ENCODE measurements at regions not wholly inside any gene's neighbourhood (a gene's known extent, or its start where the extent isn't known, plus 50 kb on each side); places are given as distances from the start of the nearest gene placed in this dataset.

DNA sequence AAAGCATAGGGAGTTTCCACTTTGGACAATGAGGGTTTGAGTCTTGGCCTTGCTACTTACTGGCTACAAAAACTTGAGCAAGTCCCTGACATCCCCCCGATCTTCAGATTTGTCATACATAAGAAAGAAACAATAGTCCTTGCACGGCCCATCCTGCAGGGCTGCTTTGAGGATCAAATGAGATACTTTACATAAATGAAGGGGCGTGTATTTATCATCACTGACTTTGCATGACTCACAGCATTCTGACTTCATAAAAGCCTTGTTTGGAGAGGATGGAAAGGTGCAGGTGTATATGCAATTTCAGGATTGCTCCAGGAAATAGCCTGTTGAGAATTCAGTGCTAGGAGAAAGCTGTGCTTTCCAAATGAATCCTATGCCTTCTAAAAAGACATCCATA lies 465.0 kb upstream of the MAF start:
- no peaks in the 10 kb centered on the region for H3F3A ChIP-seq (ENCODE audit: insufficient read depth, low read depth)
- H3K4me1 ChIP-seq (replicated peaks; ENCODE audit: insufficient read depth), result peaks cover 7% of the 10 kb centered on the region; the same call in 1 of the 2 replicates
- H2AFZ ChIP-seq, result no peak overlapping the region
- H3K27me3 ChIP-seq (ENCODE audit: insufficient read depth, low read depth), result no peaks in the 10 kb centered on the region
- H3K9me3 ChIP-seq (ENCODE audit: insufficient read depth, low read depth), result no peaks in the 10 kb centered on the region; the same call in 1 of the 2 replicates
- no peaks in the 10 kb centered on the region for H3K79me2 ChIP-seq (ENCODE audit: low read depth)
- CTCF ChIA-PET, result no interaction called here
- POLR2A ChIA-PET (ENCODE audit: unreplicated experiment), result no interaction called here
- H4K20me1 ChIP-seq (ENCODE audit: insufficient read depth), result no peaks in the 10 kb centered on the region
- peak in 1 of 2 experiments; percentile 69 for DNase-seq
- H3K4me2 ChIP-seq, result peak overlapping the region; percentile 34; the same call in 1 of the 2 replicates
- H3K36me3 ChIP-seq (ENCODE audit: low read depth), result no peaks in the 10 kb centered on the region
- intact Hi-C loops (cut with micrococcal nuclease; ENCODE audit: unreplicated experiment), result no loop called here
- H3K27ac ChIP-seq, result no peak overlapping the region
- no TSS peak for BruUV-seq (replicated peaks)
- TF ChIP-seq, protein P1, sequence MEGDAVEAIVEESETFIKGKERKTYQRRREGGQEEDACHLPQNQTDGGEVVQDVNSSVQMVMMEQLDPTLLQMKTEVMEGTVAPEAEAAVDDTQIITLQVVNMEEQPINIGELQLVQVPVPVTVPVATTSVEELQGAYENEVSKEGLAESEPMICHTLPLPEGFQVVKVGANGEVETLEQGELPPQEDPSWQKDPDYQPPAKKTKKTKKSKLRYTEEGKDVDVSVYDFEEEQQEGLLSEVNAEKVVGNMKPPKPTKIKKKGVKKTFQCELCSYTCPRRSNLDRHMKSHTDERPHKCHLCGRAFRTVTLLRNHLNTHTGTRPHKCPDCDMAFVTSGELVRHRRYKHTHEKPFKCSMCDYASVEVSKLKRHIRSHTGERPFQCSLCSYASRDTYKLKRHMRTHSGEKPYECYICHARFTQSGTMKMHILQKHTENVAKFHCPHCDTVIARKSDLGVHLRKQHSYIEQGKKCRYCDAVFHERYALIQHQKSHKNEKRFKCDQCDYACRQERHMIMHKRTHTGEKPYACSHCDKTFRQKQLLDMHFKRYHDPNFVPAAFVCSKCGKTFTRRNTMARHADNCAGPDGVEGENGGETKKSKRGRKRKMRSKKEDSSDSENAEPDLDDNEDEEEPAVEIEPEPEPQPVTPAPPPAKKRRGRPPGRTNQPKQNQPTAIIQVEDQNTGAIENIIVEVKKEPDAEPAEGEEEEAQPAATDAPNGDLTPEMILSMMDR (conservative IDR thresholded peaks at IDR 0.05), result no peak
- no peak for TF ChIP-seq EZH2 (IDR thresholded peaks at IDR 0.05; ENCODE audit: low read depth)
- no peaks in the 10 kb centered on the region for H3K9me2 ChIP-seq (ENCODE audit: insufficient read depth)
- no peak overlapping the region for H3K4me3 ChIP-seq

- no peaks in the 10 kb centered on the region for H3K79me2 ChIP-seq (ENCODE audit: low read depth)
- H4K20me1 ChIP-seq (ENCODE audit: insufficient read depth), result no peaks in the 10 kb centered on the region
- BruUV-seq (replicated peaks), result no TSS peak
- DNase-seq, result no peak
- no peak overlapping the region for H3K27ac ChIP-seq
- no peaks in the 10 kb centered on the region for H3K9me2 ChIP-seq (ENCODE audit: insufficient read depth)
- no peak overlapping the region for H3K4me2 ChIP-seq
- no peak overlapping the region for H2AFZ ChIP-seq
- no peaks in the 10 kb centered on the region; the same call in 1 of the 2 replicates for H3K9me3 ChIP-seq (ENCODE audit: insufficient read depth, low read depth)
- POLR2A ChIA-PET (ENCODE audit: unreplicated experiment), result no interaction called here
- CTCF ChIA-PET, result no interaction called here
- no peak overlapping the region for H3K4me3 ChIP-seq
- H3F3A ChIP-seq (ENCODE audit: insufficient read depth, low read depth), result no peaks in the 10 kb centered on the region
- H3K36me3 ChIP-seq (ENCODE audit: low read depth), result no peaks in the 10 kb centered on the region
- H3K4me1 ChIP-seq (replicated peaks; ENCODE audit: insufficient read depth), result peaks cover 7% of the 10 kb centered on the region; the same call in 1 of the 2 replicates
- no peaks in the 10 kb centered on the region for H3K27me3 ChIP-seq (ENCODE audit: insufficient read depth, low read depth)
- no peak for TF ChIP-seq EZH2 (IDR thresholded peaks at IDR 0.05; ENCODE audit: low read depth)
- TF ChIP-seq, protein P1 (conservative IDR thresholded peaks at IDR 0.05), result no peak
- intact Hi-C loops (cut with micrococcal nuclease; ENCODE audit: unreplicated experiment), result no loop called here
Measured at GRCh38 chr16:80063713-80064069, 463.2 kb upstream of the MAF start.

DNA sequence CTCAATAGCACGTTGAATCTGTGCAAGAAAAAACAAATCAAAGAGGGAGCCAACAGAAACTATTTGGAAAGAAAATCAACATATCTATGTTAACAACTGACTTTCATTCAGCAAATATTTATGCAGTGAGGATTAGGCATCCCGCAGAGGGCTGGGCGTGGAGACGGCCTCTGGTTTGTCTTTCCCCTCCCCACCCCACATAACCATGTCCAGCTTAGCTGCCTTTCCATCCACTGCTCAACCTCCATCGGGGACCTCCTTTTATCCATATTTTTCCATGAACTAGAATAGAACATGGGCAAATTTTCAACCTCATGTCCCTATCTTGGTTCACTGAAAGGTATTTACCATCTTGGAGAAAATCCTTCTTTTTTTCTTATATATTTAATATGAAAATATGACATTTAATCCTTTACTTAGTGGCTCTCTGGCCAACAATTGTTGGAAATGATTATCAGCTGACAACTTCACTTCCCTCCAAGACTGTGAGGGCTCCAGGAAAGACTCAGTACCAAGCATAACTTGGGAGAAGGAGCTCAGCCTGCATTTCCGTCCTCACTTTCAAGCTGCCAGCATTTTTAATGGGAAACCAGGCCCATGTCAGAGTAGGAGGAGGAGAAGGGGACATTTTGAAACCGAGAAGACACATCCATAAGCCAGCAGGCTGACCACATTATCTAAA lies 462.6 kb upstream of the MAF start:
- Histone ChIP-seq H3F3A (ENCODE audit: insufficient read depth, low read depth) (no peaks in the 10 kb centered on the region), H3K27me3 (ENCODE audit: insufficient read depth, low read depth) (no peaks in the 10 kb centered on the region), H3K79me2 (ENCODE audit: low read depth) (no peaks in the 10 kb centered on the region), H3K27ac (no peak overlapping the region), H2AFZ (no peak overlapping the region), H3K9me3 (ENCODE audit: insufficient read depth, low read depth) (no peaks in the 10 kb centered on the region; the same call in 1 of the 2 replicates), H3K4me1 (replicated peaks; ENCODE audit: insufficient read depth) (peaks cover 7% of the 10 kb centered on the region; the same call in 1 of the 2 replicates), H3K4me2 (no peak overlapping the region), H3K4me3 (no peak overlapping the region), H3K36me3 (ENCODE audit: low read depth) (no peaks in the 10 kb centered on the region), H4K20me1 (ENCODE audit: insufficient read depth) (no peaks in the 10 kb centered on the region), H3K9me2 (ENCODE audit: insufficient read depth) (no peaks in the 10 kb centered on the region)
- POLR2A ChIA-PET (ENCODE audit: unreplicated experiment), result no interaction called here
- CTCF ChIA-PET, result no interaction called here
- intact Hi-C loops (cut with micrococcal nuclease; ENCODE audit: unreplicated experiment), result no loop called here
- DNase-seq, result no peak
- no TSS peak for BruUV-seq (replicated peaks)
- no peak for TF ChIP-seq EZH2 (IDR thresholded peaks at IDR 0.05; ENCODE audit: low read depth)
- TF ChIP-seq, protein P1 (conservative IDR thresholded peaks at IDR 0.05), result no peak

Measured in PC-9 (cell line).